A549 (cell line): ENCODE measurements at regions not wholly inside any gene's neighbourhood (a gene's known extent, or its start where the extent isn't known, plus 50 kb on each side); places are given as distances from the start of the nearest gene placed in this dataset.

Experiments
- ATAC-seq, 2 experiments: fragments of 200-7000 bp in 1 of 2; fragments of >200 bp in 1 of 2; cut with Nextera tagmentation in 1 of 2; cut with Tn5 transposase in 1 of 2; 3 replicates each; pipeline versions ENCODE4 v1.8.0 to v1.9.1; 2018 to 2020; ENCODE audit warnings: mild to moderate bottlenecking in 1 of 2, moderate library complexity in 1 of 2
- CTCF ChIA-PET: fragments of 300-600 bp; sonication (Branson Sonifier 250); formaldehyde crosslinking; extraction: SDS; loops from one replicate; lab custom pipeline; 2021; ENCODE audit warnings: antibody characterized with exemption, inconsistent platforms; lab: Yijun Ruan, JAX
- POLR2A ChIA-PET: fragments of 350-600 bp; formaldehyde crosslinking; extraction: SDS; loops from one replicate; lab custom pipeline; 2021; ENCODE audit warnings: antibody characterized with exemption, inconsistent platforms; lab: Yijun Ruan, JAX
- DNase-seq, 2 experiments: peaks; one replicate each; pipeline versions ENCODE4 v3.0.0 to v3.0.0-alpha.2; 2011 to 2016; ENCODE audit warnings: low read depth in 1 of 2, low spot score in 1 of 2
- FAIRE-seq: peaks from 2 replicates; lab custom pipeline; 2011; peaks lifted over from hg19 to GRCh38; lab: Jason Lieb, UNC
- H3K27ac ChIP-seq, 2 experiments: fragments of >200 bp; sonication (Bioruptor Twin); formaldehyde crosslinking; 3 replicates each; pipeline ENCODE4 v1.5.1; 2016 to 2017
- H3K4me1 ChIP-seq: fragments of >200 bp; sonication (Bioruptor Twin); formaldehyde crosslinking; 3 replicates; pipeline ENCODE4 v1.6.1; 2016
- H3K4me2 ChIP-seq: fragments of >200 bp; sonication (Bioruptor Twin); formaldehyde crosslinking; 3 replicates; pipeline ENCODE4 v1.6.1; 2016
- H3K4me3 ChIP-seq: fragments of >200 bp; sonication (Bioruptor Twin); formaldehyde crosslinking; 3 replicates; pipeline ENCODE4 v1.5.1; 2016
- H3K9me3 ChIP-seq: fragments of >200 bp; sonication (Bioruptor Twin); formaldehyde crosslinking; 3 replicates; pipeline ENCODE4 v1.6.1; 2016
- ATOH8 ChIP-seq: fragments of 250-450 bp; sonication (Bioruptor Pico); IDR thresholded peaks from 2 replicates; pipeline ENCODE4 v1.5.0; 2020; ENCODE audit warnings: low read depth, mild to moderate bottlenecking, moderate library complexity
- CBX2 ChIP-seq: fragments of 200-600 bp; sonication (generic); IDR thresholded peaks from 2 replicates; pipeline ENCODE4 v1.6.1; 2016; ENCODE audit warnings: low read depth, mild to moderate bottlenecking, borderline replicate concordance
- CBX8 ChIP-seq: fragments of 200-600 bp; sonication (generic); IDR thresholded peaks from 2 replicates; pipeline ENCODE4 v1.6.1; 2016
- CEBPB ChIP-seq, 2 experiments: fragments of >200 bp in 1 of 2; sonication (Bioruptor Twin) in 1 of 2; formaldehyde crosslinking in 1 of 2; IDR thresholded peaks; 2 replicates each; pipeline ENCODE4 v1.6.1; 2012 to 2016
- CTCF ChIP-seq: fragments of >200 bp; sonication (Bioruptor Twin); formaldehyde crosslinking; IDR thresholded peaks from 3 replicates; pipeline ENCODE4 v1.5.1; 2016
- E2F6 ChIP-seq: IDR thresholded peaks from 2 replicates; pipeline ENCODE4 v1.6.1; 2012; ENCODE audit warnings: low read depth, borderline replicate concordance
- ELK1 ChIP-seq: fragments of 150-350 bp; IDR thresholded peaks from 2 replicates; pipeline ENCODE4 v1.6.1; 2014; ENCODE audit warnings: low read depth, mild to moderate bottlenecking, low read length
- ESRRA ChIP-seq: fragments of 150-350 bp; IDR thresholded peaks from 2 replicates; pipeline ENCODE4 v1.6.1; 2014; ENCODE audit warnings: mild to moderate bottlenecking, low read length, borderline replicate concordance
- GATA3 ChIP-seq: IDR thresholded peaks from 2 replicates; pipeline ENCODE4 v1.6.1; 2012; ENCODE audit warnings: borderline replicate concordance
- HDAC2 ChIP-seq: fragments of 200-600 bp; sonication (generic); IDR thresholded peaks from 2 replicates; pipeline ENCODE4 v1.6.1; 2016
- HMGXB4 ChIP-seq: fragments of 250-450 bp; sonication (Bioruptor Pico); IDR thresholded peaks from 2 replicates; pipeline ENCODE4 v1.5.0; 2021; ENCODE audit warnings: mild to moderate bottlenecking, moderate library complexity, borderline replicate concordance
- JUN ChIP-seq, 2 experiments: fragments of >200 bp; sonication (Bioruptor Twin); formaldehyde crosslinking; IDR thresholded peaks; 2 replicates in 1 of 2; 3 replicates in 1 of 2; pipeline ENCODE4 v1.6.1; 2016 to 2017
- KDM1A ChIP-seq: fragments of 200-600 bp; sonication (generic); IDR thresholded peaks from 2 replicates; pipeline ENCODE4 v1.6.1; 2016; ENCODE audit warnings: low read depth, mild to moderate bottlenecking
- KDM5A ChIP-seq: fragments of 200-600 bp; sonication (generic); IDR thresholded peaks from 2 replicates; pipeline ENCODE4 v1.6.1; 2016; ENCODE audit warnings: antibody characterized with exemption, mild to moderate bottlenecking
- MAX ChIP-seq: IDR thresholded peaks from 2 replicates; pipeline ENCODE4 v1.6.1; 2012
- NPAS2 ChIP-seq: fragments of 250-450 bp; sonication (Bioruptor Pico); IDR thresholded peaks from 2 replicates; pipeline ENCODE4 v1.8.0; 2022; ENCODE audit warnings: mild to moderate bottlenecking, moderate library complexity, borderline replicate concordance
- PBX3 ChIP-seq: IDR thresholded peaks from 2 replicates; pipeline ENCODE4 v1.6.1; 2012
- POLR2A ChIP-seq: IDR thresholded peaks from 2 replicates; pipeline ENCODE4 v1.6.1; 2012; ENCODE audit warnings: mild to moderate bottlenecking, low read length
- POLR2AphosphoS2 ChIP-seq: conservative IDR thresholded peaks from 2 replicates; pipeline ENCODE4 v1.6.1; 2012; ENCODE audit warnings: low read length, improper control_type of control experiment, inconsistent platforms
- RARB ChIP-seq: fragments of 250-450 bp; sonication (Bioruptor Pico); IDR thresholded peaks from 2 replicates; pipeline ENCODE4 v1.8.0; 2021; ENCODE audit warnings: mild to moderate bottlenecking, moderate library complexity
- RCOR1 ChIP-seq: fragments of 150-350 bp; IDR thresholded peaks from 2 replicates; pipeline ENCODE4 v1.6.1; 2014; ENCODE audit warnings: antibody characterized with exemption, low read length, low read depth
- SREBF2 ChIP-seq: fragments of 450-650 bp; IDR thresholded peaks from 2 replicates; pipeline ENCODE4 v1.6.1; 2014; ENCODE audit warnings: mild to moderate bottlenecking, moderate library complexity
- ZC3H11A ChIP-seq: fragments of 450-650 bp; IDR thresholded peaks from 2 replicates; pipeline ENCODE4 v1.6.1; 2014; ENCODE audit warnings: antibody characterized with exemption, mild to moderate bottlenecking
- WGBS: methylation state at CpG from one replicate; pipeline ENCODE4 v1.1.6; 2017; ENCODE audit errors: missing lambda C conversion rate; 5-methylcytosine and 5-hydroxymethylcytosine counted together

GRCh38 chr4:116561768-116562167, 523.6 kb downstream of the TRAM1L1 start:
- FAIRE-seq (no peak), DNase-seq (no peak), ATAC-seq (no peak)
- H3K27ac ChIP-seq = no peak overlapping the region
- H3K9me3 ChIP-seq = no peaks in the 10 kb centered on the region
- ChIA-PET POLR2A (no interaction called here), CTCF (no interaction called here)
- H3K4me1 ChIP-seq = no peaks in the 10 kb centered on the region
- TF ChIP-seq POLR2A (no peak), CEBPB (IDR thresholded peaks at IDR 0.05) (no peak), CTCF (no peak), ELK1 (no peak), CBX8 (no peak), CBX2 (no peak), MAX (no peak), ATOH8 (CRISPR knock-in tag) (no peak), SREBF2 (no peak), HMGXB4 (no peak), GATA3 (no peak), ZC3H11A (no peak)
- no peak overlapping the region for H3K4me3 ChIP-seq
- no peak overlapping the region for H3K4me2 ChIP-seq

- no peak overlapping the region for H3K27ac ChIP-seq
- ChIA-PET POLR2A (no interaction called here), CTCF (no interaction called here)
- no peak overlapping the region for H3K4me3 ChIP-seq
- TF ChIP-seq JUN (IDR thresholded peaks at IDR 0.05) (no peak), NPAS2 (no peak), KDM5A (no peak), HDAC2 (no peak), POLR2A (no peak), KDM1A (no peak), E2F6 (no peak), ESRRA (no peak), PBX3 (no peak), RARB (no peak), ZC3H11A (no peak), RCOR1 (no peak), POLR2AphosphoS2 (no peak)
- ATAC-seq = no peak
- whole genome bisulfite sequencing = 6% methylated on average over 1 of the region's 1 CpG
- no peak for DNase-seq
- H3K9me3 ChIP-seq = no peaks in the 10 kb centered on the region
- no peaks in the 10 kb centered on the region for H3K4me1 ChIP-seq
- no peak for FAIRE-seq
- H3K4me2 ChIP-seq = no peak overlapping the region
Measured at GRCh38 chr4:116551806-116552205, 533.6 kb downstream of the TRAM1L1 start.
